Heart left ventricle (tissue), 13 donors: ENCODE measurements at regions not wholly inside any gene's neighbourhood (a gene's known extent, or its start where the extent isn't known, plus 50 kb on each side); places are given as distances from the start of the nearest gene placed in this dataset.

ENCODE experiments used
- CTCF ChIP-seq, 12 donors: fragments of 200-600 bp; sonication (generic) in 4 of 12; IDR thresholded peaks; one replicate each; pipeline versions ENCODE4 v1.5.0 to v1.8.0; 2018 to 2022; ENCODE audit warnings: antibody characterized with exemption in 12 of 12, mild to moderate bottlenecking in 5 of 12
- POLR2A ChIP-seq, 2 donors: fragments of 450-650 bp; IDR thresholded peaks; one replicate each; pipeline ENCODE4 v1.6.1; 2017; ENCODE audit warnings: antibody characterized with exemption in 2 of 2, mild to moderate bottlenecking in 2 of 2, moderate library complexity in 2 of 2
- donor health status: ischemic (EF 13 %, LVEDD 7.1; RV severe dilation, severe dysfunction).
- donor health status: DM: no; HTN: yes; CAD: no.
- donor health status: DM: no; HTN: no; CAD: no.
- donor health status: ischemic (EF 25% LVEDD 6.9; RV normal size, moderate dysfunction).
- donor health status: ischemic (EF 25% LVEDD 5.7; RV mildly dilated, moderate dysfunction).
- donor health status: ischemic (EF 35%, LVEDD 5.7; RV mildly dilated, moderate dysfunction).
- donor health status: nonischemic (EF 11% LVEDD 7.7; RV severe dilation, severe dysfunction).
- donor health status: DM: yes; HTN: yes; CAD: no.
- donor health status: PGD.
- donor health status: ischemic (EF 29% LVEDD 5.4; RV normal size, mild dysfunction).
- donor health status: nonischemic (EF 23%, LVEDD 6.1; RV moderate dilation, normal function).

- no peak for TF ChIP-seq CTCF (IDR thresholded peaks at IDR 0.05)
- TF ChIP-seq POLR2A (IDR thresholded peaks at IDR 0.05) = no peak
Measured at GRCh38 chr10:4626919-4627318, 199.1 kb upstream of the AKR1E2 start.
